ENCODE measurements at regions not wholly inside any gene's neighbourhood (a gene's known extent, or its start where the extent isn't known, plus 50 kb on each side); places are given as distances from the start of the nearest gene placed in this dataset.
"Not testable (repeated sequence)": the region's sequence is repeated elsewhere in the genome, so short reads cannot be mapped to it uniquely, and the experiment has no call there.

DNA sequence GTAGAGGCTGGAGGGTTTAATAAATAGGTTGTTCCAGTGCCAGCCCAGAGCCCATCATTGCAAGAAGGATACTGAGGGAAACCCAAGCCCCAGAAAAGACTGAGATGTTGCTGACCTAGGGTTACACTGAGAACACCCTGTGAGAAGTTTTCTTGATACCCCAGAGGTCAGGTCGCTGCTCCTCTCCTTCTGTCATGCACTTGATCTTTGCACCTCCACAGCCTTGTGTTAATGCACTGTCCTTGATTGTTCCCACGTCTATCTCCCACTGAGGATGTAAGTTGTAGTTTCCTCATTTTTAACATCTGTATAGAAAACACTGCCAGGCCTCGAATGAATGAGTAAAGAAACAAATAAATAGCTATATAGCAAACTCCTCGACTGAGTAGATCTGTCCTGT lies 195.3 kb upstream of the AHR start:
- peaks cover 0 to 3% (median 0%) of the 10 kb centered on the region in 11 donors for H3K9me3 Mint-ChIP-seq
- CTCF ChIA-PET: no interaction called here

DNA sequence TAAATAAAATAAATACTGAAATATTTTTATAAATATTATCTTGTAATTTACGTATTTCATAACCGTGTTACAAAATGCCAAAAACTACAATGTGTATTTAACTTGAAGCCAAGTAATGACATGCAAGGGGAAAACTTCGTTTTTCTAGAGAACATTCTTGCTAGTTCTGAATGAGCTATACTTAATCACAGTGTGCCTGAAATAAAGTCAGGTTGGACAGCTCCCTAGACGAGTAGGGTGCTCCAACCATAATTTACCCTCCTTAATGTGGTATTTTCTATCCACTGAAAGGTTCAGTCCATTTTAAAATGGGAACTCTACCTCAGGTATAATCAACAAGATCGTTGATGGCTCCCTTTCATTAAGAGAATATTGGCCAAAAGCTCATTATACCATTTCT lies 194.5 kb upstream of the AHR start:
- Histone ChIP-seq H3K27me3 (ENCODE audit: control insufficient read depth in 2 of 2, insufficient read depth in 2 of 2, low read length in 2 of 2) (no peaks in the 10 kb centered on the region), H3K27ac (ENCODE audit: low read depth, low read length) (no peak overlapping the region), H3K36me3 (ENCODE audit: control insufficient read depth in 2 of 3, insufficient read depth in 3 of 3, low read length in 3 of 3) (no peaks in the 10 kb centered on the region), H3K4me1 (ENCODE audit: control insufficient read depth in 2 of 2, insufficient read depth in 2 of 2, low read length in 2 of 2) (no peaks in the 10 kb centered on the region), H3K4me3 (ENCODE audit: low read length) (no peak overlapping the region), H3K9me3 (ENCODE audit: control insufficient read depth in 2 of 3, low read length in 3 of 3) (no peaks in the 10 kb centered on the region)
- ATAC-seq (no peak), DNase-seq (no peak)
- peaks cover 0 to 3% (median 0%) of the 10 kb centered on the region in 11 donors for H3K9me3 Mint-ChIP-seq
- no peaks in the 10 kb centered on the region for H3K4me1 Mint-ChIP-seq
- H3K36me3 Mint-ChIP-seq: no peaks in the 10 kb centered on the region
- ChIA-PET POLR2A (no interaction called here), CTCF (no interaction called here)
- no peaks in the 10 kb centered on the region for H3K27me3 Mint-ChIP-seq
- no peak overlapping the region for H3K27ac Mint-ChIP-seq
- no peak overlapping the region for H3K4me3 Mint-ChIP-seq
- intact Hi-C loops (cut with micrococcal nuclease): no loop called here

More for the DNA sequence above, 195.3 kb upstream of the AHR start:
- H3K9me3 ChIP-seq (ENCODE audit: control insufficient read depth in 2 of 3, low read length in 3 of 3): no peaks in the 10 kb centered on the region
- no peaks in the 10 kb centered on the region for H3K27me3 Mint-ChIP-seq
- H3K36me3 Mint-ChIP-seq: no peaks in the 10 kb centered on the region
- no peaks in the 10 kb centered on the region for H3K4me1 Mint-ChIP-seq
- POLR2A ChIA-PET: no interaction called here
- intact Hi-C loops (cut with micrococcal nuclease): no loop called here
- no peak overlapping the region for H3K27ac ChIP-seq (ENCODE audit: low read depth, low read length)
- no peaks in the 10 kb centered on the region for H3K36me3 ChIP-seq (ENCODE audit: control insufficient read depth in 2 of 3, insufficient read depth in 3 of 3, low read length in 3 of 3)
- no peaks in the 10 kb centered on the region for H3K27me3 ChIP-seq (ENCODE audit: control insufficient read depth in 2 of 2, insufficient read depth in 2 of 2, low read length in 2 of 2)
- DNase-seq (no peak), ATAC-seq (no peak)
- H3K27ac Mint-ChIP-seq: no peak overlapping the region
- H3K4me3 Mint-ChIP-seq: no peak overlapping the region
- no peaks in the 10 kb centered on the region for H3K4me1 ChIP-seq (ENCODE audit: control insufficient read depth in 2 of 2, insufficient read depth in 2 of 2, low read length in 2 of 2)
- H3K4me3 ChIP-seq (ENCODE audit: low read length): no peak overlapping the region

DNA sequence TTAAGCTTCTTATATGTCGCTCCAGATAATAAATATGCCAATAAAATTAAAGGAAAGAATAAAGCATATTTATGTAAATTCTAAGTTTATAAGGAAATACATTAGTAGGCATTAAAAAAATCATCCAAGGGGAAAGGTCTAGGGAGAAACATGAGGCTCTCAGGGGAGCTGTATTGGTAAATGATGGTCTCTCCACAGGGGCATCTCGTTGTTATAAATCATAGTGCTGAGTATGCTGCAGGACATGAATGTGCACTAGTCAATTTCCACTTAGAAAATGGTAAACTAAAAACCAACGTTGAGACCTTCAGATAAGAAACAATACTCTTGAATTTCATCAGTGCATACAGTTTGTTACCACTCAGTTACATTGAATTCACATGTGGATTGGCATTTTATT lies 194.0 kb upstream of the AHR start:
- ATAC-seq: no peak
- H3K4me3 Mint-ChIP-seq: no peak overlapping the region
- Histone ChIP-seq H3K4me3 (ENCODE audit: low read length) (no peak overlapping the region), H3K27ac (ENCODE audit: low read depth, low read length) (no peak overlapping the region), H3K4me1 (ENCODE audit: control insufficient read depth in 2 of 2, insufficient read depth in 2 of 2, low read length in 2 of 2) (no peaks in the 10 kb centered on the region), H3K9me3 (ENCODE audit: control insufficient read depth in 2 of 3, low read length in 3 of 3) (no peaks in the 10 kb centered on the region), H3K27me3 (ENCODE audit: control insufficient read depth in 2 of 2, insufficient read depth in 2 of 2, low read length in 2 of 2) (no peaks in the 10 kb centered on the region), H3K36me3 (ENCODE audit: control insufficient read depth in 2 of 3, insufficient read depth in 3 of 3, low read length in 3 of 3) (no peaks in the 10 kb centered on the region)
- H3K9me3 Mint-ChIP-seq: peaks cover 0 to 5% (median 0%) of the 10 kb centered on the region in 11 donors
- ChIA-PET CTCF (no interaction called here), POLR2A (no interaction called here)
- no peak overlapping the region for H3K27ac Mint-ChIP-seq
- DNase-seq: no peak
- H3K4me1 Mint-ChIP-seq: no peaks in the 10 kb centered on the region
- no peaks in the 10 kb centered on the region for H3K27me3 Mint-ChIP-seq
- intact Hi-C loops (cut with micrococcal nuclease): no loop called here
- H3K36me3 Mint-ChIP-seq: no peaks in the 10 kb centered on the region

DNA sequence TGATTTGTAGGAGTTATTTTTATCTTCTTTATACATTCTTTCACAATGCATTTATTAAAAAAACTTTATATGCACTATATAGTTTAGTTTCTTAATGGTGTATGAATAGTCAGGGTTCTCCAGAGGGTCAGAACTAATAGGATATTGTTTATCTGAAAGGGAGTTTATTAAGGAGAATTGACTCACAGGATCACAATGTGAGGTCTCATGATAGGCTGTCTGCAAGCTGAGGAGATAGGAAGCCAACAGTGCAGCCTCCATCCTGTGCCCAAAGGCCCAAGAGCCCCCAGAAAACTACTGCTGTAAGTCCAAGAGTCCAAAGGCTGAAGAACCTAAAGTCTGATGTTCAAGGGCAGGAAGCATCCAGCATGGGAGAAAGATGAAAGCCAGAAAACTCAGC lies 192.8 kb upstream of the AHR start:
- ChIA-PET POLR2A (interaction anchor here (0.6 kb wide), 1 partner anchor 34 kb away, joined by 3 read pairs; no protein-coding TSS in a partner anchor), CTCF (no interaction called here)
- Mint-ChIP-seq H3K9me3 (peaks cover 0 to 5% (median 0%) of the 10 kb centered on the region in 11 donors), H3K4me1 (no peaks in the 10 kb centered on the region), H3K4me3 (no peak overlapping the region), H3K27me3 (no peaks in the 10 kb centered on the region), H3K27ac (no peak overlapping the region), H3K36me3 (no peaks in the 10 kb centered on the region)
- intact Hi-C loops (cut with micrococcal nuclease): no loop called here
- ATAC-seq (no peak), DNase-seq (no peak)
- H3K4me3 ChIP-seq (ENCODE audit: low read length): no peak overlapping the region
- H3K27me3 ChIP-seq (ENCODE audit: control insufficient read depth in 2 of 2, insufficient read depth in 2 of 2, low read length in 2 of 2): no peaks in the 10 kb centered on the region
- H3K27ac ChIP-seq (ENCODE audit: low read depth, low read length): no peak overlapping the region
- H3K9me3 ChIP-seq (ENCODE audit: control insufficient read depth in 2 of 3, low read length in 3 of 3): no peaks in the 10 kb centered on the region
- H3K36me3 ChIP-seq (ENCODE audit: control insufficient read depth in 2 of 3, insufficient read depth in 3 of 3, low read length in 3 of 3): no peaks in the 10 kb centered on the region
- no peaks in the 10 kb centered on the region for H3K4me1 ChIP-seq (ENCODE audit: control insufficient read depth in 2 of 2, insufficient read depth in 2 of 2, low read length in 2 of 2)

DNA sequence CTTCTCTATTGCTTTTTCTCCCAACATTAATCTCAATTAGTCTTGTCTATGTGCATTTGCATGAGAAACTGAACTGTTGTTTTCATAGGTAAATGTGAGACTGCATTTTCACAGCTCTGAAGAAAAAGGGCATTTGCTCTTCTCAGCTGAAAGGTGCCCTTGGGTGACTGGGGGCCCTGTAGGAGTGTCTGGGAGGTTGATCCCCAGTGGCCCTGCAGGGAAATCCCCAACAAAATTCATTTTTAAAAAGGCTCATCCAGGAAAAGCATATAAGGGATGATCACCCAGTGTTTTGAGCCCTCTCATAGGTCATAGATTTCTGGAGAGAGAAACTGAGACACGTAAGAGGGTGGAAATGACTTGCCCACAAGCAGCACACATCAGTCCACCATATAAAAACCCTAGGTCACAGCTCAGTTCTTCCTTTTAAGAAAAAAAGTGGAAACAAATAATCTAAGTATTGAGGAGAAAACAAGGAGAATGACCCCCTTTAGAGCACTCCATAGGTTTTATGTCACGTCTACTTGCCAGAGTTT lies 190.3 kb upstream of the AHR start:
- DNase-seq (no peak), ATAC-seq (no peak)
- Mint-ChIP-seq H3K36me3 (no peaks in the 10 kb centered on the region), H3K27ac (no peak overlapping the region), H3K4me1 (no peaks in the 10 kb centered on the region), H3K27me3 (peaks cover 0 to 2% (median 0%) of the 10 kb centered on the region in 5 donors), H3K4me3 (no peak overlapping the region), H3K9me3 (peaks cover 0 to 5% (median 0%) of the 10 kb centered on the region in 11 donors)
- Histone ChIP-seq H3K27me3 (ENCODE audit: control insufficient read depth in 2 of 2, insufficient read depth in 2 of 2, low read length in 2 of 2) (no peaks in the 10 kb centered on the region), H3K4me1 (ENCODE audit: control insufficient read depth in 2 of 2, insufficient read depth in 2 of 2, low read length in 2 of 2) (no peaks in the 10 kb centered on the region), H3K4me3 (ENCODE audit: low read length) (no peak overlapping the region), H3K36me3 (ENCODE audit: control insufficient read depth in 2 of 3, insufficient read depth in 3 of 3, low read length in 3 of 3) (no peaks in the 10 kb centered on the region), H3K27ac (ENCODE audit: low read depth, low read length) (no peak overlapping the region), H3K9me3 (ENCODE audit: control insufficient read depth in 2 of 3, low read length in 3 of 3) (no peaks in the 10 kb centered on the region)
- ChIA-PET CTCF (no interaction called here), POLR2A (interaction anchor here (0.6 kb wide), 1 partner anchor 188 kb away, joined by 3 read pairs; no protein-coding TSS in a partner anchor)
- intact Hi-C loops (cut with micrococcal nuclease): no loop called here

DNA sequence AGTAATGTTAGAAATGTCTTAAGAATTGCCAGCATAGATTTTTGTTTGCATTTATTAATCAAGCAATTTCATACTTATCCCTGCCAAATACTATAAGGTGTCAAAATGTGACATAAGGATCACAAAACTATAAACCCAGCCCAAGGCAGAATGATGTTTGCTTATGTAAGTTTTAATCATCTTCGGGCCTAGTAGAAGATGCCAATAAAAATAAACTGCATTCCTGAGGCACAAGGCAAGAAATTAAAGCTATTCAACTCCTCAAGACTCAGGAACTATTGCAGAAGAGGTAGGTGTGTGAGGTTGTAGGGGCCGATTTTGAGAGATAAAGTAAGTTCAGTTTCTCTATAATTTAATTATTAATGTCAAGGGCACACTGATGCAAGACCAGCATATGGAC lies 189.4 kb upstream of the AHR start:
- no peaks in the 10 kb centered on the region for H3K9me3 ChIP-seq (ENCODE audit: control insufficient read depth in 2 of 3, low read length in 3 of 3)
- H3K36me3 ChIP-seq (ENCODE audit: control insufficient read depth in 2 of 3, insufficient read depth in 3 of 3, low read length in 3 of 3): no peaks in the 10 kb centered on the region
- no peak overlapping the region for H3K27ac ChIP-seq (ENCODE audit: low read depth, low read length)
- H3K4me3 ChIP-seq (ENCODE audit: low read length): no peak overlapping the region
- Mint-ChIP-seq H3K27ac (no peak overlapping the region), H3K27me3 (peaks cover 0 to 2% (median 0%) of the 10 kb centered on the region in 5 donors), H3K9me3 (peaks cover 0 to 7% (median 0%) of the 10 kb centered on the region in 11 donors), H3K4me1 (no peaks in the 10 kb centered on the region), H3K4me3 (no peak overlapping the region), H3K36me3 (no peaks in the 10 kb centered on the region)
- H3K27me3 ChIP-seq (ENCODE audit: control insufficient read depth in 2 of 2, insufficient read depth in 2 of 2, low read length in 2 of 2): no peaks in the 10 kb centered on the region
- no peak for DNase-seq
- intact Hi-C loops (cut with micrococcal nuclease): no loop called here
- POLR2A ChIA-PET: no interaction called here
- CTCF ChIA-PET: no interaction called here
- H3K4me1 ChIP-seq (ENCODE audit: control insufficient read depth in 2 of 2, insufficient read depth in 2 of 2, low read length in 2 of 2): no peaks in the 10 kb centered on the region
- ATAC-seq: no peak

DNA sequence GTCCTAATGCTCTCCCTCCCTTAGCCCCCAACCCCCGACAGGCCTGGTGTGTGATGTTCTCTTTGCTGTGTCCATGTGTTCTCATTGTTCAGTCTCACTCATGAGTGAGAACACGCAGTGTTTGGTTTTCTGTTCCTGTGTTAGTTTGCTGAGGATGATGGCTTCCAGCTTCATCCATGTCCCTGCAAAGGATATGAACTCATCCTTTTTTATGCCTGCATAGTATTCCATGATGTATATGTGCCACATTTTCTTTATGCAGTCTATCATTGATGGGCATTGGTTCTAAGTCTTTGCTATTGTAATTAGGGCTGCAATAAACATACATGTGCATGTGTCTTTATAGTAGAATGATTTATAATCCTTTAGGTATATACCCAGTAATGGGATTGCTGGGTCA lies 184.7 kb upstream of the AHR start:
- peaks cover 0 to 11% (median 0%) of the 10 kb centered on the region in 11 donors for H3K9me3 Mint-ChIP-seq
- ATAC-seq; H3K4me1 ChIP-seq (ENCODE audit: control insufficient read depth in 2 of 2, insufficient read depth in 2 of 2, low read length in 2 of 2); H3K9me3 ChIP-seq (ENCODE audit: control insufficient read depth in 2 of 3, low read length in 3 of 3); H3K4me1 Mint-ChIP-seq; H3K27me3 Mint-ChIP-seq; H3K27ac Mint-ChIP-seq; CTCF ChIA-PET; intact Hi-C loops (cut with micrococcal nuclease); H3K27ac ChIP-seq (ENCODE audit: low read depth, low read length); H3K36me3 ChIP-seq (ENCODE audit: control insufficient read depth in 2 of 3, insufficient read depth in 3 of 3, low read length in 3 of 3); H3K4me3 ChIP-seq (ENCODE audit: low read length); H3K27me3 ChIP-seq (ENCODE audit: control insufficient read depth in 2 of 2, insufficient read depth in 2 of 2, low read length in 2 of 2); DNase-seq; H3K36me3 Mint-ChIP-seq; POLR2A ChIA-PET; H3K4me3 Mint-ChIP-seq: not testable (repeated sequence)
